Right lobe of liver (tissue), 6 donors: ENCODE measurements at regions not wholly inside any gene's neighbourhood (a gene's known extent, or its start where the extent isn't known, plus 50 kb on each side); places are given as distances from the start of the nearest gene placed in this dataset.

Experiments
- ATAC-seq, 4 donors: fragments of 200-7000 bp; cut with Tn5 transposase; one replicate each; pipeline ENCODE4 v1.9.1; 2020; ENCODE audit warnings: mild to moderate bottlenecking in 4 of 4, moderate library complexity in 4 of 4
- DNase-seq, 3 donors: peaks; one replicate each; pipeline ENCODE4 v3.0.0-alpha.2; 2020
- H3K27ac ChIP-seq, 3 donors: fragments of 200-600 bp; one replicate each; pipeline ENCODE4 v1.8.0; 2022
- H3K27me3 ChIP-seq, 2 donors: fragments of 200-600 bp; one replicate each; pipeline ENCODE4 v1.8.0; 2022
- H3K36me3 ChIP-seq, 4 donors: fragments of 200-600 bp; sonication (generic) in 1 of 4; one replicate each; pipeline versions ENCODE4 v1.5.1 to v1.8.0; 2017 to 2022; ENCODE audit warnings: control low read depth in 1 of 4
- H3K4me1 ChIP-seq, 4 donors: fragments of 200-600 bp; sonication (generic) in 1 of 4; one replicate each; pipeline versions ENCODE4 v1.5.1 to v1.8.0; 2017 to 2022; ENCODE audit warnings: control low read depth in 1 of 4
- H3K4me3 ChIP-seq, 3 donors: fragments of 200-600 bp; one replicate each; pipeline ENCODE4 v1.8.0; 2022
- H3K9me3 ChIP-seq, 4 donors: fragments of 200-600 bp; sonication (generic) in 1 of 4; one replicate each; pipeline versions ENCODE4 v1.5.1 to v1.8.0; 2017 to 2022; ENCODE audit warnings: control low read depth in 1 of 4
- POLR2A ChIP-seq: fragments of 450-650 bp; IDR thresholded peaks from one replicate; pipeline ENCODE4 v1.6.1; 2017; ENCODE audit warnings: antibody characterized with exemption, mild to moderate bottlenecking
- WGBS: methylation state at CpG from one replicate; pipeline ENCODE4 v1.1.6; 2018; ENCODE audit warnings: low coverage, low lambda C conversion rate; ENCODE audit not compliant: insufficient coverage; ENCODE audit errors: missing lambda C conversion rate; 5-methylcytosine and 5-hydroxymethylcytosine counted together
- intact Hi-C, 2 donors: fragments of 100-400 bp; cut with DNase I; formaldehyde crosslinking; loops; one replicate each; pipeline versions ENCODE4 v1.11.2 to v1.14.1; 2022
- TF ChIP-seq, protein P1 (sequence below), 4 donors: fragments of 200-600 bp in 3 of 4; fragments of 450-650 bp in 1 of 4; IDR thresholded peaks; one replicate each; pipeline versions ENCODE4 v1.5.1 to v1.8.0; 2016 to 2022; ENCODE audit warnings: antibody characterized with exemption in 4 of 4, mild to moderate bottlenecking in 2 of 4
- donor health status: DM: no; HTN: yes; CAD: no.
- donor health status: DM: no; HTN: no; CAD: no.
- donor health status: DM: no; HTN: no; CAD: no.
- donor health status: DM: no; HTN: yes; CAD: no.
- donor health status: DM: no; HTN: yes; CAD: no.

DNA sequence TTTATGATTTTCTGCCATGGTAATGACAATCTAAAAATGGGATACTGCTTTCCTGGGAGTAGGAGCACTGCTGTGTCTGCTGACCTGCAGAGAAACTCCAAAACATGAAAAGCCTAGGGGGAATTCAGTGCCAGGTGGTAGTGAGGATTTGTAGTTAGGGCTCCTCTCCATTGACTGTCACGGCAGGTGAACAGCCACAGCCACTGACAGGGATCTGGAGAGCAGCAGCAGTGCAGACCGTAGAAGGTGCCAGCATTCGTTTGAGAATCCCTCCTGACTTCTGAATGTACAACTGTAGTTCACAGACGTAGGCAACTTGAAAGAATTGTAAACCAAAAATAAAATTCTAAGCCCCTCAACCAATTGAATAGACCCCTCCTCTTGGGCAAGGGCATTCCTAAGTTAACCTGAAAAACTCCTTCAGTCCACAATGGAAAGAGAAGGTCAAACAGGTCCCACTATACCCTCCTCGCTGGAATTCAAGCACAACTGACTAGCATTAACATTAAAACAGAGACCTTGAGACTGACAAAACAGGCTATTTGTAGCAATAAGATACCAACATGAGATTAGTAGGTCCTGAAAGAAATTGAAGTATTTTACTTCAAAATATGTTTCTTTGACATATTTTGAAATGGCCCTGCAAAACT lies 1328.8 kb downstream of the OLFM4 start:
- WGBS: 53% methylated on average over 5 of the region's 5 CpGs
- Histone ChIP-seq H3K4me3 (no peak overlapping the region), H3K27ac (no peak overlapping the region), H3K27me3 (no peaks in the 10 kb centered on the region), H3K9me3 (no peaks in the 10 kb centered on the region), H3K36me3 (no peaks in the 10 kb centered on the region), H3K4me1 (no peaks in the 10 kb centered on the region)
- intact Hi-C loops: no loop called here
- no peak for DNase-seq
- ATAC-seq: no peak
- no peak for TF ChIP-seq POLR2A
- TF ChIP-seq, protein P1, sequence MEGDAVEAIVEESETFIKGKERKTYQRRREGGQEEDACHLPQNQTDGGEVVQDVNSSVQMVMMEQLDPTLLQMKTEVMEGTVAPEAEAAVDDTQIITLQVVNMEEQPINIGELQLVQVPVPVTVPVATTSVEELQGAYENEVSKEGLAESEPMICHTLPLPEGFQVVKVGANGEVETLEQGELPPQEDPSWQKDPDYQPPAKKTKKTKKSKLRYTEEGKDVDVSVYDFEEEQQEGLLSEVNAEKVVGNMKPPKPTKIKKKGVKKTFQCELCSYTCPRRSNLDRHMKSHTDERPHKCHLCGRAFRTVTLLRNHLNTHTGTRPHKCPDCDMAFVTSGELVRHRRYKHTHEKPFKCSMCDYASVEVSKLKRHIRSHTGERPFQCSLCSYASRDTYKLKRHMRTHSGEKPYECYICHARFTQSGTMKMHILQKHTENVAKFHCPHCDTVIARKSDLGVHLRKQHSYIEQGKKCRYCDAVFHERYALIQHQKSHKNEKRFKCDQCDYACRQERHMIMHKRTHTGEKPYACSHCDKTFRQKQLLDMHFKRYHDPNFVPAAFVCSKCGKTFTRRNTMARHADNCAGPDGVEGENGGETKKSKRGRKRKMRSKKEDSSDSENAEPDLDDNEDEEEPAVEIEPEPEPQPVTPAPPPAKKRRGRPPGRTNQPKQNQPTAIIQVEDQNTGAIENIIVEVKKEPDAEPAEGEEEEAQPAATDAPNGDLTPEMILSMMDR (IDR thresholded peaks at IDR 0.05): no peak

DNA sequence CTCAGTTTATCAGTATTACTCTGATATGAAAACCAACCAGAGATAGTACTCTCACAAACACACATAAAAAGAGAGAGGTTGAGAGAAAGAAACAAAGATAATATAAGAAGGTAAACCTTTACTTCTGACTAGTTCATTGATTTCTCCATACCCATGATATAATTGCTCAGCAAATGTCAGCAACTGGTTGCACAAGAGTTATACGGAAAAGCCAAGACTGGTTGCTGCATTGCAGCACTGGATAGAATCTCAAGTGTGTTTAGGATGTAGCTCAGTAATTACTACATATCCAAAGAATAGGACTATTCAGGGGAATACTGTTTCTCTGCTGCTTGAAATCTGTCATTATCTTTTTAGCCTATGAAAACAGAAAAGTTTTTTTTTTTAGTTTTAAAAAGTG lies 1332.8 kb downstream of the OLFM4 start:
- no peak for ATAC-seq
- H3K4me3 ChIP-seq: no peak overlapping the region

DNA sequence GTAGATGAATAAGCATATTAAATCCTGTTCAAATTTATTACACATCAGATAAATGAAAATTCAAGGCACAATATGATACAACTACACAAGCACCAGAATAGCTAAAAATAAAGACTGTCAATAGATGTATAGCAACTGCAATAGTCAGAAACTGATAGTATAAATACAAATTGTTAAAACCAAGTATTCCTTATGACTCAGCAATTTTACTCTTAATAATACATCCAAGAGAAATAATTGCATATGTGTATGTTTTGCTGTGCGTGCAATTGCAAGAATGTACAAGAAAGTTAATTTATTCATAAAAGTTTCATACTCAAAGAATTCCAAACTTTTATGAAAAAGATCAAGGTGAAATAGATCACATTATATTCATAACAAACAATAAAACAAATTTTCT lies 1338.1 kb downstream of the OLFM4 start:
- ATAC-seq: no peak
- no peak overlapping the region for H3K27ac ChIP-seq

More for the DNA sequence above, 1332.8 kb downstream of the OLFM4 start:
- intact Hi-C loops: no loop called here
- no peak for TF ChIP-seq POLR2A
- TF ChIP-seq, protein P1 (IDR thresholded peaks at IDR 0.05): no peak
- Histone ChIP-seq H3K36me3 (no peaks in the 10 kb centered on the region), H3K9me3 (no peaks in the 10 kb centered on the region), H3K27me3 (no peaks in the 10 kb centered on the region), H3K27ac (no peak overlapping the region), H3K4me1 (no peaks in the 10 kb centered on the region)
- DNase-seq: no peak
- WGBS: 29% methylated on average over 1 of the region's 1 CpG

DNA sequence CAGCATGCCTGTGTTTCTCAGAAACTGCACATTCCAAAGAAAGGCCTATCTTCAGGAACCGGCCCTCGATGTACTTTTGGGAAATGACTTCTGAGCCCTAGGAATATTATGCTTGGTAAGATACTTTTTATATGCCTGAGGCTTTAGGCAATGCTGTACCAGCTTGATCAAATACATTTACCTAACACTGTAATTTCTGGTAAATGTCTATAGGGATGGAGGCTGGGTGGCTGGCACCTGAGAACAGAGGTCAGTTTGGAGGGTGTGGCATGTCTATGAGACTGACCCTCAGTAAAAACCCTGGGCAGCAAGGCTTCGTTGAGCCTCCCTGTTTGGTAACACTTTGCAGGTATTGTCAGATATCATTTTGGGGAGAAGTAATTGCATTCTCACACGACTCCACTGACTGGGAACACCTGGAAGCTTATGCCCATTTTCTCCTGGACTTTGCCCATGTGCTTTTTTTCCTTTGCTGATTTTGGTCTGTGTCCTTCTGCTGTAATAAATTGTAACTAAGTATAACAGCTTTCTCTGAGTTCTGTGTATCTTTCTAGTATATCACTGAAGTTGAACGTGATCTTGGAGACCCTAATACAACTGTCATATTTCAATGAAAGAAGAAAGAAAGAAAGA lies 1339.1 kb downstream of the OLFM4 start:
- no peak for DNase-seq

More for the DNA sequence above, 1338.1 kb downstream of the OLFM4 start:
- 69% methylated on average over 1 of the region's 1 CpG for WGBS
- Histone ChIP-seq H3K27me3 (no peaks in the 10 kb centered on the region), H3K4me3 (no peak overlapping the region), H3K4me1 (no peaks in the 10 kb centered on the region), H3K36me3 (no peaks in the 10 kb centered on the region), H3K9me3 (no peaks in the 10 kb centered on the region)
- intact Hi-C loops: no loop called here
- TF ChIP-seq POLR2A: no peak
- TF ChIP-seq, protein P1 (IDR thresholded peaks at IDR 0.05): no peak
- no peak for DNase-seq

More for the DNA sequence above, 1339.1 kb downstream of the OLFM4 start:
- no peak overlapping the region for H3K4me3 ChIP-seq
- H3K4me1 ChIP-seq: no peaks in the 10 kb centered on the region
- H3K36me3 ChIP-seq: no peaks in the 10 kb centered on the region
- H3K27ac ChIP-seq: no peak overlapping the region
- no peaks in the 10 kb centered on the region for H3K27me3 ChIP-seq
- no peak for ATAC-seq
- intact Hi-C loops: no loop called here
- H3K9me3 ChIP-seq: no peaks in the 10 kb centered on the region
- TF ChIP-seq, protein P1 (IDR thresholded peaks at IDR 0.05): no peak
- TF ChIP-seq POLR2A: no peak
- 60% methylated on average over 5 of the region's 5 CpGs for WGBS
